BJ (cell line): ENCODE measurements at regions not wholly inside any gene's neighbourhood (a gene's known extent, or its start where the extent isn't known, plus 50 kb on each side); places are given as distances from the start of the nearest gene placed in this dataset.

Source experiments
- CTCF ChIA-PET: fragments of 350-600 bp; formaldehyde crosslinking; extraction: SDS; loops from one replicate; lab custom pipeline; 2021; ENCODE audit warnings: antibody characterized with exemption, inconsistent platforms; lab: Yijun Ruan, JAX
- POLR2A ChIA-PET: fragments of 300-600 bp; sonication (Branson Sonifier 250); formaldehyde crosslinking; extraction: SDS; loops from one replicate; lab custom pipeline; 2021; ENCODE audit warnings: antibody characterized with exemption; lab: Charles Lee
- DNase-seq: peaks from one replicate; pipeline ENCODE4 v3.0.0-alpha.2; 2011; ENCODE audit warnings: low read depth
- H3K27me3 ChIP-seq: 2 replicates; pipeline ENCODE4 v1.6.0; 2011; ENCODE audit warnings: low read length; ENCODE audit not compliant: control insufficient read depth, insufficient read depth
- H3K36me3 ChIP-seq: 2 replicates; pipeline ENCODE4 v1.5.1; 2011; ENCODE audit warnings: low read length; ENCODE audit not compliant: control insufficient read depth, insufficient read depth
- H3K4me3 ChIP-seq: 2 replicates; pipeline ENCODE4 v1.5.1; 2011; ENCODE audit warnings: low read depth, mild to moderate bottlenecking, control low read depth, low read length
- TF ChIP-seq, protein P1 (sequence below): IDR thresholded peaks from 2 replicates; pipeline ENCODE4 v1.5.1; 2011; ENCODE audit warnings: low read depth, mild to moderate bottlenecking, control low read depth, inconsistent platforms, low read length, moderate library complexity; ENCODE audit not compliant: insufficient read depth

DNA sequence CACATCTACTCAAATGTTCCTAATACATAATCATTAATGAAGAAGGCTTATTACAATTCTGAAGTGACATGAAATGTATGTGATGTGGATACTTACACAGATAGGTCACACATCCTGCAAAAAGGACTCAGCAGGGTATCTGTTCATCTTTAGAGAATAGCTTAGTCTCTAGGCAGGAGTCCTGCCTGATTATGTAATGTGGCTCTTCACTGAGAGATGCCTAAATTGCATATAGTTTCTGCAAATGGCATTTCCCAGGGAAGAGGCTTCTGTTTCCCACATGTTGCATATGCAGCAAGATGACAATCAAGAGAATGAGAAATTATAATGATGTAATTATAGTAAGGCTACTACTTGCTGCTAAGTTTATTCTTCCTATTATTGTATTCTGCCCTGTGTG is 58.8 kb upstream of the SLC36A4 start:
- Histone ChIP-seq H3K27me3 (no peaks in the 10 kb centered on the region), H3K36me3 (no peaks in the 10 kb centered on the region), H3K4me3 (no peak overlapping the region)
- ChIA-PET CTCF (no interaction called here), POLR2A (no interaction called here)
- DNase-seq: no peak
- TF ChIP-seq, protein P1, sequence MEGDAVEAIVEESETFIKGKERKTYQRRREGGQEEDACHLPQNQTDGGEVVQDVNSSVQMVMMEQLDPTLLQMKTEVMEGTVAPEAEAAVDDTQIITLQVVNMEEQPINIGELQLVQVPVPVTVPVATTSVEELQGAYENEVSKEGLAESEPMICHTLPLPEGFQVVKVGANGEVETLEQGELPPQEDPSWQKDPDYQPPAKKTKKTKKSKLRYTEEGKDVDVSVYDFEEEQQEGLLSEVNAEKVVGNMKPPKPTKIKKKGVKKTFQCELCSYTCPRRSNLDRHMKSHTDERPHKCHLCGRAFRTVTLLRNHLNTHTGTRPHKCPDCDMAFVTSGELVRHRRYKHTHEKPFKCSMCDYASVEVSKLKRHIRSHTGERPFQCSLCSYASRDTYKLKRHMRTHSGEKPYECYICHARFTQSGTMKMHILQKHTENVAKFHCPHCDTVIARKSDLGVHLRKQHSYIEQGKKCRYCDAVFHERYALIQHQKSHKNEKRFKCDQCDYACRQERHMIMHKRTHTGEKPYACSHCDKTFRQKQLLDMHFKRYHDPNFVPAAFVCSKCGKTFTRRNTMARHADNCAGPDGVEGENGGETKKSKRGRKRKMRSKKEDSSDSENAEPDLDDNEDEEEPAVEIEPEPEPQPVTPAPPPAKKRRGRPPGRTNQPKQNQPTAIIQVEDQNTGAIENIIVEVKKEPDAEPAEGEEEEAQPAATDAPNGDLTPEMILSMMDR: no peak

DNA sequence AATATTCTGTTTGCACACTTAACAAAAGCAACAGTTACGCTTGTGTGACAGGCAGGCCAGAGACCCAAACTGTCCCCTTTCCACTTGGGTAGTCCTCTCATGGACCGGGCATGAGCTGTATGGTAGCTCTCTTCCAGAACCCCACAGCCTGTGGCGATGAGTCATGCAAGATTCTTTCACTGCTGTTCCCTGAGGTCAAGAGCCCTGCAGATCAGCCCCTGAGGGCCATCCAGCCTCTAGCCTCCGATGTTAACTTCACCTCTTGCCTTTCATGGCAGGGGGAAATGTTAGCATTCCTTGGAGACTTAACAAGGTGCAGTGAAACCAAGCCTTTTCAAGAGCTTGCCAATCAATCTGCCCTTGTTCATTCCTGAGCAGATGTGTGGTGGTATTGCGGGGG is 63.2 kb upstream of the DEUP1 start:
- POLR2A ChIA-PET: no interaction called here
- Histone ChIP-seq H3K36me3 (no peaks in the 10 kb centered on the region), H3K27me3 (no peaks in the 10 kb centered on the region), H3K4me3 (no peak overlapping the region)
- DNase-seq: no peak
- CTCF ChIA-PET: interaction anchor here (1.2 kb wide), 1 partner anchor 33 kb away, joined by 3 read pairs; no protein-coding TSS in a partner anchor
- TF ChIP-seq, protein P1: no peak

DNA sequence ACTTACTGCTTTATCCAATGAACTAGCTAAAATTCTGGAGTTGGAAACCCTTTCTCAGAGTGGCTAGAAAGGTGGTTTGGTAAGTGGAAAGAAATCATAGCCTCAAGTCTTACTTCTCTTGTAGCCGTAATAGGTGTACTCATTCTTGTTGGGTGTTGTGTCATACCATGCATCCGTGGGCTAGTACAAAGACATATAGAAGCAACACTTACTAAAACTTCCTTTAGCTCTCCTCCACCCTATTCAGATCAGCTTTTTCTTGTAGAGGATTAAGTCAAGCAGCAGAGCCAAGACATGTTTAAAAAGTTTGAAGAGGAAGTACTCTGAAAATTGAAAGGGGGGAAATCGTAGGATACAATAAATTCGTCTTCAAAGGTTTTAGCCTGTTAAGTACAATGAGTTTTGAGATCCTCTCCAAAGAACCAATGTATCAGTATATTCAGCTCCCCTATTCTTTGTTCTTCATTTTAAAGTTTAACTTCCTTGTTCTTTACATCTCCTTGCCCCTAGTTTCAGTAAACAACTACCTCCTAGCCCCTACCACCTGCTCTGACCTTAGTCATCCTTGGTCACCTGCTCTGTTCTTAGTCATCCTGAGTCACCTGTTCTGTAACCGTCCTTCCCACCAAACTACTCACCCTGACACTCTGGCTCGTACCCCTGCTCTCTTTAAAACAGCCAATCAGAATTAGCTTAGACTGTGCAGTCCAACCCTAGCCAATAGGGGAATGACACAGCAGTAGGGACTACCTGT is 62.1 kb upstream of the DEUP1 start:
- Histone ChIP-seq H3K4me3 (no peak overlapping the region), H3K27me3 (no peaks in the 10 kb centered on the region), H3K36me3 (no peaks in the 10 kb centered on the region)
- DNase-seq: no peak
- ChIA-PET CTCF (interaction anchor here (1.2 kb wide), 1 partner anchor 12 kb away, joined by 3 read pairs; no protein-coding TSS in a partner anchor), POLR2A (no interaction called here)
- TF ChIP-seq, protein P1: no peak

DNA sequence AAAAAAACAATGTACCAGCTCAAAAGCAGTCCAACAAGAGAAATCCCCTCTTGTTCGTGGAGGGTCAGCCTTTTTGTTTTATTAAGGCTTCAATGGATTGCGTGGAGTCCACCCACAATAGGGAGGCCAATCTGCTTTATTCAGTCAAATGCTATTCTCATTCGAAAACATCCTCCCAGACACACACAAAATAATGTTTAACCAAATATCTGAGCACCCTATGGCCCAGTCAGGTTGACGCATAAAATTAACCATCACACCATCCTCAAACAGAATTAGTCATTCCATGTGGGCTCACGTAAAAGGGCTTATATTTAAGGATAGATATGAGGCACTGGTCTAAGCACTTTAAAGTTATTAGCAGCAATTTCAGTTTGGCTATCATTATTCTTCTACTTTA is 58.9 kb upstream of the DEUP1 start:
- TF ChIP-seq, protein P1: no peak
- no peak overlapping the region for H3K4me3 ChIP-seq
- DNase-seq: no peak
- no peaks in the 10 kb centered on the region for H3K27me3 ChIP-seq
- POLR2A ChIA-PET: no interaction called here
- CTCF ChIA-PET: no interaction called here
- no peaks in the 10 kb centered on the region for H3K36me3 ChIP-seq

DNA sequence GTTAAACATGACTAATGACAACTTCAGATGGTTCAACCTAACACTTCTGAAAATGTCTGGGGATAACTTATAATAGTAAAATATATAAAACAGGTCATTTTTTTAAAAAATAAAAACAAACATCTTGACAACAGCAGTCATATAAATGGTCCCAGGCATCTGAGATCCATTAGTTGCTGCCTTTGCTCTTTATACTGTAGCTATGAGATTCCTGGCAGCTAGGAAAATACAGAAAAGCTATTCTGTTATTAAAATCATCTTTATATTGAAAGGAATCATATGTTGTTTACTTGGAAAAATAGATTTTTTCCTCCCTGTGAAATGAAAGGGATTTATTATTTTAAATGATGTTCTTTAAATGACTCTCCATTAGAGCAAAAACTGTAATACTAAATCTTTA is 55.7 kb upstream of the DEUP1 start:
- Histone ChIP-seq H3K27me3 (no peaks in the 10 kb centered on the region), H3K36me3 (no peaks in the 10 kb centered on the region), H3K4me3 (no peak overlapping the region)
- DNase-seq: no peak
- ChIA-PET CTCF (interaction anchor here (0.6 kb wide), 1 partner anchor 64 kb away, joined by 3 read pairs; no protein-coding TSS in a partner anchor), POLR2A (no interaction called here)
- TF ChIP-seq, protein P1: no peak
